ENCODE measurements at regions not wholly inside any gene's neighbourhood (a gene's known extent, or its start where the extent isn't known, plus 50 kb on each side); places are given as distances from the start of the nearest gene placed in this dataset.

- Mint-ChIP-seq H3K27me3 (ENCODE audit: insufficient read depth, low read depth) (peaks cover 2% of the 10 kb centered on the region), H3K4me3 (no peak overlapping the region), H3K27ac (no peak overlapping the region), H3K36me3 (no peaks in the 10 kb centered on the region), H3K9me3 (no peaks in the 10 kb centered on the region), H3K4me1 (no peaks in the 10 kb centered on the region)
- TF ChIP-seq EZH2 (IDR thresholded peaks at IDR 0.05) (no peak), EZH2phosphoT487 (IDR thresholded peaks at IDR 0.05) (no peak)
- TF ChIP-seq, protein P1, sequence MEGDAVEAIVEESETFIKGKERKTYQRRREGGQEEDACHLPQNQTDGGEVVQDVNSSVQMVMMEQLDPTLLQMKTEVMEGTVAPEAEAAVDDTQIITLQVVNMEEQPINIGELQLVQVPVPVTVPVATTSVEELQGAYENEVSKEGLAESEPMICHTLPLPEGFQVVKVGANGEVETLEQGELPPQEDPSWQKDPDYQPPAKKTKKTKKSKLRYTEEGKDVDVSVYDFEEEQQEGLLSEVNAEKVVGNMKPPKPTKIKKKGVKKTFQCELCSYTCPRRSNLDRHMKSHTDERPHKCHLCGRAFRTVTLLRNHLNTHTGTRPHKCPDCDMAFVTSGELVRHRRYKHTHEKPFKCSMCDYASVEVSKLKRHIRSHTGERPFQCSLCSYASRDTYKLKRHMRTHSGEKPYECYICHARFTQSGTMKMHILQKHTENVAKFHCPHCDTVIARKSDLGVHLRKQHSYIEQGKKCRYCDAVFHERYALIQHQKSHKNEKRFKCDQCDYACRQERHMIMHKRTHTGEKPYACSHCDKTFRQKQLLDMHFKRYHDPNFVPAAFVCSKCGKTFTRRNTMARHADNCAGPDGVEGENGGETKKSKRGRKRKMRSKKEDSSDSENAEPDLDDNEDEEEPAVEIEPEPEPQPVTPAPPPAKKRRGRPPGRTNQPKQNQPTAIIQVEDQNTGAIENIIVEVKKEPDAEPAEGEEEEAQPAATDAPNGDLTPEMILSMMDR (IDR thresholded peaks at IDR 0.05) = no peak
- Histone ChIP-seq H3K4me3 (no peak overlapping the region), H3K36me3 (no peaks in the 10 kb centered on the region), H3K79me2 (ENCODE audit: low read depth) (no peaks in the 10 kb centered on the region), H3K27me3 (no peaks in the 10 kb centered on the region), H3K27ac (no peak overlapping the region), H3K4me2 (no peak overlapping the region), H3F3A (ENCODE audit: low read depth) (no peaks in the 10 kb centered on the region), H3K9ac (no peak overlapping the region), H2AFZ (replicated peaks) (no peak overlapping the region), H3K4me1 (no peaks in the 10 kb centered on the region), H3K9me3 (ENCODE audit: low read depth) (no peaks in the 10 kb centered on the region), H4K20me1 (ENCODE audit: low read depth) (no peaks in the 10 kb centered on the region)
- DNase-seq (ENCODE audit: low spot score) = no peak
Measured at GRCh38 chr3:153714588-153715290, 406.5 kb upstream of the ARHGEF26 start.

GRCh38 chr3:153722157-153722556 lies 399.0 kb upstream of the ARHGEF26 start:
- H3K9ac ChIP-seq = no peak overlapping the region
- H3K27ac Mint-ChIP-seq = no peak overlapping the region
- H3K27me3 ChIP-seq = no peaks in the 10 kb centered on the region
- DNase-seq (ENCODE audit: low spot score) = no peak
- H3K27me3 Mint-ChIP-seq (ENCODE audit: insufficient read depth, low read depth) = peaks cover 2% of the 10 kb centered on the region
- no peaks in the 10 kb centered on the region for H3K4me1 ChIP-seq
- no peaks in the 10 kb centered on the region for H3K4me1 Mint-ChIP-seq
- H3K9me3 ChIP-seq (ENCODE audit: low read depth) = no peaks in the 10 kb centered on the region
- no peaks in the 10 kb centered on the region for H3K36me3 Mint-ChIP-seq
- peak overlapping the region; percentile 47 for H2AFZ ChIP-seq (replicated peaks)
- no peak overlapping the region for H3K4me3 ChIP-seq
- no peak overlapping the region for H3K4me2 ChIP-seq
- no peak for TF ChIP-seq EZH2phosphoT487 (IDR thresholded peaks at IDR 0.05)
- TF ChIP-seq, protein P1 (IDR thresholded peaks at IDR 0.05) = no peak
- TF ChIP-seq EZH2 (IDR thresholded peaks at IDR 0.05) = no peak
- no peaks in the 10 kb centered on the region for H3K79me2 ChIP-seq (ENCODE audit: low read depth)
- H4K20me1 ChIP-seq (ENCODE audit: low read depth) = no peaks in the 10 kb centered on the region
- H3F3A ChIP-seq (ENCODE audit: low read depth) = no peaks in the 10 kb centered on the region
- H3K9me3 Mint-ChIP-seq = no peaks in the 10 kb centered on the region
- H3K36me3 ChIP-seq = no peaks in the 10 kb centered on the region
- no peak overlapping the region for H3K27ac ChIP-seq
- H3K4me3 Mint-ChIP-seq = no peak overlapping the region

- H3K79me2 ChIP-seq (ENCODE audit: low read depth) = no peaks in the 10 kb centered on the region
- Mint-ChIP-seq H3K36me3 (no peaks in the 10 kb centered on the region), H3K4me3 (no peak overlapping the region), H3K4me1 (no peaks in the 10 kb centered on the region), H3K27ac (no peak overlapping the region), H3K27me3 (ENCODE audit: insufficient read depth, low read depth) (no peaks in the 10 kb centered on the region), H3K9me3 (peaks cover 6% of the 10 kb centered on the region)
- H3K4me2 ChIP-seq = no peak overlapping the region
- no peaks in the 10 kb centered on the region for H3K9me3 ChIP-seq (ENCODE audit: low read depth)
- no peaks in the 10 kb centered on the region for H3K4me1 ChIP-seq
- H2AFZ ChIP-seq (replicated peaks) = no peak overlapping the region
- DNase-seq (ENCODE audit: low spot score) = no peak
- TF ChIP-seq EZH2 (IDR thresholded peaks at IDR 0.05) (no peak), EZH2phosphoT487 (IDR thresholded peaks at IDR 0.05) (no peak)
- TF ChIP-seq, protein P1 (IDR thresholded peaks at IDR 0.05) = no peak
- H3K27ac ChIP-seq = no peak overlapping the region
- no peak overlapping the region for H3K9ac ChIP-seq
- H3K36me3 ChIP-seq = no peaks in the 10 kb centered on the region
- H3F3A ChIP-seq (ENCODE audit: low read depth) = no peaks in the 10 kb centered on the region
- no peak overlapping the region for H3K4me3 ChIP-seq
- H3K27me3 ChIP-seq = no peaks in the 10 kb centered on the region
- no peaks in the 10 kb centered on the region for H4K20me1 ChIP-seq (ENCODE audit: low read depth)
Measured at GRCh38 chr3:153731071-153731470, 390.1 kb upstream of the ARHGEF26 start.
